Sigmoid colon (tissue), 4 donors: ENCODE measurements at regions not wholly inside any gene's neighbourhood (a gene's known extent, or its start where the extent isn't known, plus 50 kb on each side); places are given as distances from the start of the nearest gene placed in this dataset.

ENCODE experiments used
- CTCF ChIP-seq, 4 experiments: fragments of 450-650 bp in 3 of 4; fragments of 200-600 bp in 1 of 4; IDR thresholded peaks; one replicate each; pipeline ENCODE4 v1.5.1; 2016 to 2019; ENCODE audit warnings: antibody characterized with exemption in 4 of 4, mild to moderate bottlenecking in 3 of 4, moderate library complexity in 2 of 4
- EP300 ChIP-seq, 4 donors: sonication (generic); formaldehyde crosslinking; IDR thresholded peaks; one replicate each; pipeline ENCODE4 v1.6.1; 2017; ENCODE audit warnings: antibody characterized with exemption in 4 of 4
- POLR2A ChIP-seq, 2 donors: fragments of 450-650 bp; IDR thresholded peaks; one replicate each; pipeline ENCODE4 v1.6.1; 2016; ENCODE audit warnings: antibody characterized with exemption in 2 of 2, mild to moderate bottlenecking in 2 of 2, moderate library complexity in 2 of 2
- POLR2AphosphoS5 ChIP-seq, 4 donors: sonication (generic); formaldehyde crosslinking; IDR thresholded peaks; one replicate each; pipeline ENCODE4 v1.6.1; 2017; ENCODE audit warnings: antibody characterized with exemption in 4 of 4

DNA sequence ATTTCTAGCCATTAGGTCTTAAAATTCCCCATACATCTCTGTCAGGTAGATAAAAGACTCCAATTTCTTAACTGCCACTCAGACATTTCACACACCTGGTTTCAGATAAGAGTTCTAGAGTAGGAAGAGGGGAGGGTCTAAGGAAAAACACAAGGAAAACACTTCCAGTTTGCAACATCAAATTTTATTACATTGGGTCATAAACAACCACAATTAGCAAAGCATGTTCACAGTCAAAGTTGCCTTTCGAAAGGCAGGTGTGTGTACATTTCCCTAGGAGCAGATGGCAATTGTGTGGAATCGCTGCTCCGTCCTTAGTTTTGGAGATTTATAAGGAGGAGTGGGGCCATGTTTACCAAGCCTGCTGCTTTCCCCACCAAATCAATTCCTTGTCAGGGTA is 120.8 kb downstream of the DMRT2 start:
- TF ChIP-seq POLR2AphosphoS5 (IDR thresholded peaks at IDR 0.05) (no peak), CTCF (IDR thresholded peaks at IDR 0.05) (no peak), EP300 (IDR thresholded peaks at IDR 0.05) (no peak), POLR2A (IDR thresholded peaks at IDR 0.05) (no peak)
